ENCODE measurements at regions not wholly inside any gene's neighbourhood (a gene's known extent, or its start where the extent isn't known, plus 50 kb on each side); places are given as distances from the start of the nearest gene placed in this dataset.

DNA sequence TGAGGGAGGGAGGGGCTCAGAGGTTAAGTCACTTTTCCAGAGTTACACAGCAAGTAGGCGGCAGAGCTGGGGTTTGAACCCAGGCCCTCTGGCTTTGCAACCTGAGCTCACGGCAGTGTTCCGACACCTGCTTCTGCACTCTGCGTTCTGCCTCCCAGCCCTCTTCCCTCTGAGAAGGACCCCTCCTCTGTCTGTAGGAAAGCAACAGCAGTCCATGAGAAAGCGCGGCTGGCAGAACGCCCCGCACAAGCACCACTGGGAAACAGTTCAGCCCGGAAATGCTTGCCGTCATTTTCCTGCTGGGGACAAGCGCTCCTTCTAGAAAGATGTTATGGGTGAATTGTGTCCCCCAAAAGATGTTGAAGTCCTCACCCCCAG, 241.1 kb downstream of the NPHP4 start:
- H3K4me1 ChIP-seq (ENCODE audit: insufficient read depth), result no peaks in the 10 kb centered on the region
- 48% methylated on average over 11 of the region's 11 CpGs for WGBS
- no peak overlapping the region for H3K27ac ChIP-seq (ENCODE audit: low read depth)
- H3K36me3 ChIP-seq (ENCODE audit: insufficient read depth), result no peaks in the 10 kb centered on the region
- H3K4me3 ChIP-seq (ENCODE audit: low read depth, low read length), result no peak overlapping the region
- DNase-seq (ENCODE audit: extremely low spot score), result no peak

DNA sequence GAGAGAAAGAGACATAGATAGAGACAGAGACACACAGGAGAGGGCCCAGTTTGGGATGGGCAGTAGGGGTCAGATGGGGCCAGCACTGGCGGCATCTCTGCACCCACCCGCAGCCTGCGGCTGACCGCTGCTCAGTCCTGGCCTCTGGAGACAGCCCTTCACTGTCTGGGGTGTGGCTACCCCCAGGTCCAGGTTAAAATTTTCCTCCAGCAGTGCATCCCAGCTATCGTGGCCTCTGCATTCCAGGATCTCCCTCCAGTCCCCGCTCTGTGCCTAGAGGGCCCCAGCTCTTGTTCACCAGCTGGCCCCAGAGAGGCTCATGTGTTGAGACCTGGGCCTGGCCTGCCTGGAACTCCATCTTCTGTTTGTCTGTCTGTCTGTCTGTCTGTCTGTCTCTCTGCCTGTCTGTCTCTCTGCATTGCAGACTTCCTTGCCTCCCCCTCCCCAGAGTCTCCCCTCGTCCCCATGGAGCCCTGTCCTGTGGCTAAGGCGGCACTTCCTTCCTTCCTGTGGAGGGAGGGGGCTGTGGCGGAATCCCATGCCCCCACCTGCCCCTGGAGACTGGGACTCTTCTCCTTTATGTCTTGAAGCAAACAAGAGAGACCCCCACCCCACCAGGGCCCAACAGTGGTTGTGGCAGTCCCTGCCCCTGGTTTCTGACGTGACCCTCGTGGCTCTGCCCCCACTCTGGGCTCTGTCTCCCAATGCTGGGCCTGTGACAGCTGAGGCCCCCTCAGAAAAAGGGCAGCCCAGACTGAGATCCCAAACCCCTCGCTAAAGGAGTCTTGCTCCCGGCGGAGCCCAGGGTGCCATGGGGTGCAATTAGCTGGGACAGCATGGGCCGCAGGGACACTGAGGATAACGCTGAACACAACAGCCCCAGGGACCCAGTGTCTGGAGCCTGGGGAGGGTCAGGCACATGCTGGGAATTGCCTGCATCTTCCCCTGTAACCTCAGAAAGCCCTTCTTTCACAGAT, 241.8 kb downstream of the NPHP4 start:
- H3K4me3 ChIP-seq (ENCODE audit: low read depth, low read length), result no peak overlapping the region
- no peak for DNase-seq (ENCODE audit: extremely low spot score)
- H3K27ac ChIP-seq (ENCODE audit: low read depth), result no peak overlapping the region
- 83% methylated on average over 16 of the region's 16 CpGs for WGBS
- no peaks in the 10 kb centered on the region for H3K36me3 ChIP-seq (ENCODE audit: insufficient read depth)
- H3K4me1 ChIP-seq (ENCODE audit: insufficient read depth), result no peaks in the 10 kb centered on the region

DNA sequence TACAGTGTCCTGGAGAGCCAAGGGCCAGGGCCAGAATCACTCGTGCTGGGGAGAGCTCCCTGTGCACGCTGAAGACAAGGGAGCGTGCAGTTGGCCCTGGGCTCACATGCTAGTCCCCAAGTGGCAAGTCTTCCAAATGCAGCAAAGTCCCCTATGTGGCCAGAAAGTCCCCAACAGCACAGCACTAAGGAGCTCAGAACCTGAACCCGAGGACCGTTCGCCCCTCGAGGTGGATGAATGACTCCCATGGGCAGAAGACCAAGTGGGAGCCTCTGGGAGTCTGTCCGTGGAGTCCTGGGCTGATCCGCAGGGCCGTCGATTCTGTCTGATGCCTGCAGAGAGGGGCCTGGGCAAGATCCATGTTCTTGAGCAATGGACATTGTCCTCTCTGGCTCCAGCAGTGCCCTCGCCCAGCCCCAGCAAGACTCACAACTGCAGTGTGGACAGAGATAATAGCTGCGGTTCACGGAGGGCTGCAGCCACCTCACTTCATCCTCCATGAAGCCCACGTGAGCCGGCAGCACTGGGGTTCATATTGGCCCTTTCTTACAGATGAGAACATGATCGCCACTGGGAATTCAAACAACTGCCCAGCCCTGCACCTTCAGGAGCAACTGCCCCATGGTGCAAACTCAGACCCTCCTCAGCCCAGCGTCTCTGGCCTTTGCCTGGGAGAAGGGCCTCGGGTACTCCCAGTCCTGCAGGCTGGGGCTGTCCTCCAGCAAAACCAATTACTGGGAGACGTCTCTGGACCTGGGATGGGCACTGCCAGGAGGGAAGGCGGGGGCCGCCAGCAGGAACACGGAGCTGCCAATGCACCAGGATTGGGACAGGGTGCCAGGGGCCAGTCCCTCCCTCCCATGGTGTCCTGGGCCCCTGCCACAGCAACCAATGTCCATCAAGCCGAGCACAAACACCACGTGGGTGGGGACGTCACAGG, 243.7 kb downstream of the NPHP4 start:
- Histone ChIP-seq H3K36me3 (ENCODE audit: insufficient read depth) (no peaks in the 10 kb centered on the region), H3K4me1 (ENCODE audit: insufficient read depth) (no peaks in the 10 kb centered on the region), H3K4me3 (ENCODE audit: low read depth, low read length) (no peak overlapping the region), H3K27ac (ENCODE audit: low read depth) (no peak overlapping the region)
- DNase-seq (ENCODE audit: extremely low spot score), result no peak
- WGBS, result 80% methylated on average over 26 of the region's 26 CpGs

DNA sequence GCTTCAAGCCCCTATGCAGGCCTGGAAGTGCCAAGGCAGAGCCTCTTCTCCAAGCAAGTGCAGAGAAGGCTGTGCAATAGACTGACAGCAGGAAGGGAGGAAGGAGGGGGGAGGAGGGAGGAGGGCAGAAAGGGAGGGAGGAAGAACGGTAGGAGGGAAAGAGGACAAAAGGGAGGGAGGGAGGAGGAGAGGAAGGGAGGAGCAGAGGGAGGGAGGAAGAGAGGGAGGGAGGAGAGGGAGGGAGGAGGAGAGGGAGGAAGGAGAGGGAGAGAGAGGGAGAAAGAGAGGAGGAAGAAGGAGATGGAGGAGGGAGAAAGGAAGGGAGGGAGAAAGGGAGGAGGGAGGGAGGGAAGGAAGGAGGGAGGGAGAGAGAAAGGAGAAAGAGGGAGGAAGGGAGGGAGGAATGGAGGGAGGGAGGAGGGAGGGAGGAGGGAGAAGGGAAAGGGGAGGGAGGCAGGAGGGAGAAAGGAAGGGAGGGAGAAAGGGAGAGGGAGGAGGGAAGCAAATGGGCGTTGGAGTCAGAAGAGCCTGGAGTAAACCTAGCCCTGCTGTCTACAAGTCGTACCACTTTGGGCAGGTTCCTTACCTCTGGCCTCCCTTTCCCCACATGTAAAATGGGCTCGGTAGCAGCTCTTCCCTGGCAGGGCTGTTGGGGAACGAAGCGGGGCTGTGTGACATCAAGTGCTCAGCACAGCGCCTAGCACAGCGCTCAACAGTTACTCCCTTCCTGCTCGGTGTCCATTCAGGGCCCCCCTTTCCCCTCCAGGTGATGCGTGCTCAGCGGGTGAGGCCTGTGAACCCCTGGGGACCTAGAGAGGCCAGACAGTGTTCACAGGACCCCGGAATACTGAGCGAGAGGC, 244.6 kb downstream of the NPHP4 start:
- Histone ChIP-seq H3K4me1 (ENCODE audit: insufficient read depth) (no peaks in the 10 kb centered on the region), H3K4me3 (ENCODE audit: low read depth, low read length) (no peak overlapping the region), H3K27ac (ENCODE audit: low read depth) (no peak overlapping the region), H3K36me3 (ENCODE audit: insufficient read depth) (no peaks in the 10 kb centered on the region)
- no peak for DNase-seq (ENCODE audit: extremely low spot score)
- 73% methylated on average over 13 of the region's 13 CpGs for WGBS

DNA sequence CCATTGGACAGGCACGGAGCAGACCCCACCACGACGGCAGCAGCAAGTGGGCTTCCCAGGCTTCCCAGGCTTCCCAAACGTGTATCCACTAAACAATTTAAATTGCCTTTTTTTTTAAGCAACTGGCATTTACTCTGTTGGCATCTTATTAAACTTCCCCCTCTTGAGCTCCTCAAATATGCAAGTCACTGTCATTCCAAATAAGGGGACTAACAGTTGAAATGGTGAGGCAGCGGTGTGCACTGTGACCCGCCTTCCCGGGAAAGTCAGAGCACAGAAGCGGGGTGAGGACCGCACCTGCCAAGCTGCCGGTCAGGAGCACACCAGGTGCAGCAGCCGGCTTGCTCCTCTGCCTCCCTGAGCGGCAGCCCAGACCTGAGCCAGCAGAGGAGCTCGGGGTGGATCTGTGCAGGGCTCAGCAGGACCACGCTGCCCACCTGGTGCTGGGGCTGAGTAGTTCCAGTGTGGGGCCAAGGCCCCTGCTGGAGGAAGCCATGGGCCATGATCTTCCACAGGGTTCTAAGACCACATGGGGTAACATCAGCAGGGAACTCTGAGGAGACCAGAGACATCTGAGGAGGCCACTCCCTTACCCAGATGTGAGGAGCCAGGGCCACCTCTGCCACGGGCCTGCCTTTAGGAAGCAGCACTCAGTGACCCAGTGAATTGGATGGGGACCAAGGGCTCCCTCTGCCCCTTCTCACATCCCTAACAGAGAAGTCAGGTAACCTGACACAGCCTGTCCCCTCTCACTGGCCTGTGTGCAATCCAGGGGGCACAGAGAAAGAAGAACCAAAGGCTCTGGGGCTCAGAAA, 245.4 kb downstream of the NPHP4 start:
- Histone ChIP-seq H3K4me1 (ENCODE audit: insufficient read depth) (no peaks in the 10 kb centered on the region), H3K27ac (ENCODE audit: low read depth) (no peak overlapping the region), H3K4me3 (ENCODE audit: low read depth, low read length) (no peak overlapping the region), H3K36me3 (ENCODE audit: insufficient read depth) (no peaks in the 10 kb centered on the region)
- 66% methylated on average over 15 of the region's 15 CpGs for WGBS
- no peak for DNase-seq (ENCODE audit: extremely low spot score)

DNA sequence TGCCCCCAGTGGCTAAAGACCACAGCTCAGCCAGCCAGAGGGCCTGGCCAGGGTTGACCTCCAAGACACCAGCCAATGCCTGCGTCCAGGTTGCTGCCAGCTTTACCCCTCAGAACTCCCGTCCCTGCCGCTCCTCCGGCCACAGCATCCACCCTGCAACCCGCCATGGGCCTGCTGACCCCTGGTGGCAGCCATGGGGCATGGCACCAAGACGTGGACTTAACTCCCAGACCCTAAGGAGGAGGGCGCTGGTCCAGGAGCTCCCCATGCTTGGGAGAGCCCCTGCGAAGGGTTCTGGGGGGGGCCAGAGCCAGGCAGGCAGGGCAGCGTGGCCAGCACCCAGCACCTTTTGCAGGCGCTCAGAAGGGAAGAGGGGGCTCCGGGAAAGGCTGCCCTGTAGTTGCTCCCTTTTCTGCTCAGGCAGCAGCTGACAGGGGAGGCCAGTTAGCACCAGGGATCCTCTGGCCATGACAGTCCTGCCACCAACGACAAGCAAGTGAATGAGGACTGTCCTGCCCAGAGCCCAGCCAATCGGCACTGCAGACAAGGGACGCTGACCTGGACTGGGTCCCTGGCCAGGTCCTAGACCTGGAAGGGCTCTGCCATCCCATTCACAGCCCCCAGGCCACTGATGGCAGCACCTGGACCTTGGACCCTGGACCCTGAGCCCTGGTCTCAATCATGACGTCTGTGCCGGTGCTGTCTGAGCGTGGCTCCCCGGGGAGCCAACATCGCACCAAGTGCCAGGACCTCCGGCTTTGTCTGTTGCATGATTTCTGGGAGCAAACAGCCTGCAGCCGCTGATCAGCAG, 246.2 kb downstream of the NPHP4 start:
- Histone ChIP-seq H3K4me3 (ENCODE audit: low read depth, low read length) (no peak overlapping the region), H3K4me1 (ENCODE audit: insufficient read depth) (no peaks in the 10 kb centered on the region), H3K27ac (ENCODE audit: low read depth) (no peak overlapping the region), H3K36me3 (ENCODE audit: insufficient read depth) (no peaks in the 10 kb centered on the region)
- WGBS, result 33% methylated on average over 21 of the region's 21 CpGs
- peak; percentile 40 for DNase-seq (ENCODE audit: extremely low spot score)

DNA sequence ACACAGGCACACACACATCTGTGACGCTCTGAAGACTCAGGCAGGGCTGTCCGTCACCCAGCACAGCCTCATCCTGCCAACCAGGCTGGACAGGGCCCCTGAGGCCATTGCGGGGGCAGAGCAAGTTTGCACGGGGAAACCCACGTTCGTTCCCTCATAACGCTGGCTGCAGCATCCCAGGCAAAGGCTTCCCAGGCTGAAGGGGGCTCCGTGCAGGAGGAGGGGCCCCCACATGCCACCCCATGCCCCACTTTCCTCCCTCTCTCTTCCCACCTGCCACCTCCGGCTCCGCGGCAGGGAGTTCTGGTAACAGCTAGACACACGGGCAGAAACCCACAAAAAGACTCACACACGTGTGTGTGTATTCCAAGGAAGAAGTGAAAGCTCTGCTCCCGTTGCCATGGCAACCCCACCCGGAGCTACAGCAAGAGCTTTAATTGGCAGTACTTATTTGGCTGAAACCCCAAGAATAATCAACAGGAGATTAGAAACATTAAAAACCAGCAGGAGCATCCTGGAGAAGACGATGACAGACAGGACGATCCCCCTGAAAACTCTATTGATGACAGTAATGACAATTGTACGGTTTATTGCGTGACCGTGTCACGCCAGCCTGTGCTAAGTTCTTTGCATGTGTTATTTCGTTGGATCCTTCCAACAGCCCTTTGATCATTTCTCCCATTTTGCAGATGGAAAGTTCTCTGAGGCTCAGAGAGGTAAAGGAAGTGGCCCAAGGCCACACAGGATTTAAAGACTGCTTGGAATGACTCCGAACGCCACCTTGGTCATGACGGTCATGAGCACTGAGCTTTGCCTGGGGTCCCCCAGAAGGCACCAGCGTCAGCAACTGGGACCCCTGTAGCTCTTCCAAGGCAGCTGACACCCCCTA, 247.1 kb downstream of the NPHP4 start:
- Histone ChIP-seq H3K4me3 (ENCODE audit: low read depth, low read length) (no peak overlapping the region), H3K27ac (ENCODE audit: low read depth) (no peak overlapping the region), H3K4me1 (ENCODE audit: insufficient read depth) (no peaks in the 10 kb centered on the region), H3K36me3 (ENCODE audit: insufficient read depth) (no peaks in the 10 kb centered on the region)
- WGBS, result 45% methylated on average over 26 of the region's 26 CpGs
- no peak for DNase-seq (ENCODE audit: extremely low spot score)

DNA sequence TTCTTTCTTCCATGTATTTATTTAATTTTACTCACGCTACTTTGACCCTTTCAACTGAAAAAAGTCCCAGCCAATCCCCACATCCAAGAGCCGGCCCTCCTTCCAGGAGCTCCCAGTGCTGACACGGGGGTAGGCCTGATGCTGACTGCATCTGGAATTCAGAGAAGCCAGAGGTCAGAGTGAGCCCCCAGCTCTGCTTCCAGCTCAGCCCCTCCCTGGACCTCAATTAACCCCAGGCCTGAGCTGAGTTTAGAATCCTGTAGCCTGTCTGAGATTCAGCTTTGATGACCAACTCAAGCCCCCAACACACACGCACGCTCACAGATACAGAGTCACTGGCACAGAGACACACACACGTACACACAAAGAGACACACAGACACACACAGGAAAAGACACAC, 247.9 kb downstream of the NPHP4 start:
- Histone ChIP-seq H3K4me1 (ENCODE audit: insufficient read depth) (no peaks in the 10 kb centered on the region), H3K4me3 (ENCODE audit: low read depth, low read length) (no peak overlapping the region), H3K36me3 (ENCODE audit: insufficient read depth) (no peaks in the 10 kb centered on the region), H3K27ac (ENCODE audit: low read depth) (no peak overlapping the region)
- DNase-seq (ENCODE audit: extremely low spot score), result no peak
- WGBS, result 77% methylated on average over 6 of the region's 6 CpGs

DNA sequence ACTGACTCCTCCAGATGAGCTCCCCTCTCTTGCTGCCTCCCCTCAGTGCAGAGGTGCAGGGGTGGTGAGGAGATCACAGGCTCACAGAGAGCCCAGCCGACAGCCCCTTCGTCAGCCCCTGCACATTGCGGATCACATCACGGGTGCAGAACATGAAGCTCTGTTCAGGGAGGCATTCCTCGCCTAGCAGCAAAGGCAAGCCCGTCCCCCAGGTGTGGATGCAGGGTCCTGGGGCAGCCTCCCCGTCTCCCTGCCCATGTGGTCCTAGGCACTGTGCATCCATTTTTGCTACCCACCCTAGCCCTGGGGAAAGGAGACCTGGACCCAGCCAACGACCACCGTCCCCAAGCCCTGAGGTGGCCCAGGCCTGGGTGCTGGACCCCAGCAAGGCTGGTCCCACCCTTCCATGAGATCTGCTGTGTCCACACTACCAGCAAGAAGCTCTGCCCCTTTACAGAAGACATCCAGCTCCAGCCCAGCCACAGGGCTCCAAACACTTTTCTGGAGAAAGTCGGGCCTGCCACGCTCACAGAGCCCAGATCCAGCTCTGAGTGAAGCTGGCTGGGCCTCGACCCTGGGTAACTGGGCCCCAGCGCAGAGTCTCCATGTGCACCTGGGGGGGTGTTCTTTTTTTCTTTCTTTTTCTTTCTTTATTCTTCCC, 248.7 kb downstream of the NPHP4 start:
- H3K4me3 ChIP-seq (ENCODE audit: low read depth, low read length), result no peak overlapping the region
- WGBS, result 86% methylated on average over 13 of the region's 13 CpGs
- no peak for DNase-seq (ENCODE audit: extremely low spot score)
- no peaks in the 10 kb centered on the region for H3K36me3 ChIP-seq (ENCODE audit: insufficient read depth)
- H3K4me1 ChIP-seq (ENCODE audit: insufficient read depth), result no peaks in the 10 kb centered on the region
- H3K27ac ChIP-seq (ENCODE audit: low read depth), result no peak overlapping the region

DNA sequence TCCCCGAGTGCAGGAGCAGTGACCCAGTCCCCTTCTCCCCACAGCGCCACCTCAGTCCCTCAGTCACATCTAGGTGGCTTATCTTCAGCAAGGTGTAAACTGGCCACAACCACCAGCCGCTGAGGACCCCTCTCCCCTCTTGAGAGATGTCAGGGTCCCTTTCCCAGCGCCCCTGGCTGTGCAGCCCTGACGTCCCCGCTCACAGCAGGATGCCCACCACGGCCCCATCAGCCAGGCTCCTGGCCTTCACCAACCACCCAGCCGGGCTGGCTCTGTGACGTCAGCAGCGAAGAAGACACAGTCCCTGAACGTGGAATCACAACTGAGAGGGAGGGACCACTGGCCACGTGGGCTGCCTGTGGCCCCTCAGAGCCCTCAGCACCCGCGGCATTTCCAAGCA, 249.4 kb downstream of the NPHP4 start:
- Histone ChIP-seq H3K4me1 (ENCODE audit: insufficient read depth) (no peaks in the 10 kb centered on the region), H3K27ac (ENCODE audit: low read depth) (no peak overlapping the region), H3K4me3 (ENCODE audit: low read depth, low read length) (no peak overlapping the region), H3K36me3 (ENCODE audit: insufficient read depth) (no peaks in the 10 kb centered on the region)
- no peak for DNase-seq (ENCODE audit: extremely low spot score)
- 88% methylated on average over 14 of the region's 14 CpGs for WGBS

DNA sequence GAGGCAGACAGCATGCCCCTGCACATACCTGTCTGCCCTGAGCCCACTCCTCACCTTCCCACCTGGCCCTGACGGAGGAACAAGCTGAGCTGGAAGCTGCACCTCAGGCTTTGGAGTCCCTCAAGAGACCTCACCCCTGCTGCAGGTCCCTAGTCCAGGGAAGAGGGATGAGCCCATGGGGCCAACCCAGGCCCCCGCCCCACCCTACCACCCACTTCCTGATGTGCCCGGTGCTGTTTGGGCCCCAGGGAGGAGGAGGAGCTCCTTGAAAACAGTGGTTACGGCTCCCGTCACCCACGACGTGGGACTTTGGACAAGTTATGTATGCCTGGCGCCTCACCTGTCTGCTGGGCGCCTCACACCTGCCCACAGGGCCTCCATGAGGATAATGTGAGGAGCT, 250.2 kb downstream of the NPHP4 start:
- no peak overlapping the region for H3K27ac ChIP-seq (ENCODE audit: low read depth)
- no peak overlapping the region for H3K4me3 ChIP-seq (ENCODE audit: low read depth, low read length)
- WGBS, result 77% methylated on average over 9 of the region's 9 CpGs
- H3K4me1 ChIP-seq (ENCODE audit: insufficient read depth), result no peaks in the 10 kb centered on the region
- no peak for DNase-seq (ENCODE audit: extremely low spot score)
- no peaks in the 10 kb centered on the region for H3K36me3 ChIP-seq (ENCODE audit: insufficient read depth)

All from urinary bladder (tissue), 3 donors.